Smooth muscle cell (in vitro differentiated cells): ENCODE measurements at regions not wholly inside any gene's neighbourhood (a gene's known extent, or its start where the extent isn't known, plus 50 kb on each side); places are given as distances from the start of the nearest gene placed in this dataset.

Experiments used
- DNase-seq: peaks from one replicate; lab custom pipeline; 2025; ENCODE audit not compliant: unreplicated experiment; lab: John Stamatoyannopoulos, UW
- H2AFZ ChIP-seq: fragments of 200-600 bp; sonication (generic); 2 replicates; pipeline ENCODE4 v1.6.0; 2016; ENCODE audit warnings: antibody characterized with exemption, low read depth, mild to moderate bottlenecking
- H3F3A ChIP-seq: fragments of 200-600 bp; sonication (generic); 2 replicates; pipeline ENCODE4 v1.6.0; 2017; ENCODE audit warnings: antibody characterized with exemption, low read depth
- H3K27ac ChIP-seq: fragments of 200-600 bp; sonication (generic); 2 replicates; pipeline ENCODE4 v1.5.1; 2016; ENCODE audit warnings: low read depth, mild to moderate bottlenecking
- H3K27me3 ChIP-seq: fragments of 200-600 bp; sonication (generic); 2 replicates; pipeline ENCODE4 v1.6.1; 2016; ENCODE audit warnings: low read depth, mild to moderate bottlenecking
- H3K36me3 ChIP-seq: fragments of 200-600 bp; sonication (generic); 2 replicates; pipeline ENCODE4 v1.5.1; 2016; ENCODE audit warnings: low read depth
- H3K4me1 ChIP-seq: fragments of 200-600 bp; sonication (generic); 2 replicates; pipeline ENCODE4 v1.5.1; 2016; ENCODE audit warnings: low read depth
- H3K4me2 ChIP-seq: fragments of 200-600 bp; sonication (generic); 2 replicates; pipeline ENCODE4 v1.6.0; 2016; ENCODE audit warnings: mild to moderate bottlenecking
- H3K4me3 ChIP-seq: fragments of 200-600 bp; sonication (generic); 2 replicates; pipeline ENCODE4 v1.5.1; 2016; ENCODE audit warnings: mild to moderate bottlenecking
- H3K79me2 ChIP-seq: fragments of 200-600 bp; sonication (generic); 2 replicates; pipeline ENCODE4 v1.6.0; 2016; ENCODE audit warnings: low read depth, mild to moderate bottlenecking
- H3K9ac ChIP-seq: fragments of 200-600 bp; sonication (generic); 2 replicates; pipeline ENCODE4 v1.6.0; 2016; ENCODE audit warnings: low read depth
- H3K9me3 ChIP-seq: fragments of 200-600 bp; sonication (generic); replicated peaks from 2 replicates; pipeline ENCODE4 v1.5.1; 2016; ENCODE audit warnings: low read depth
- H4K20me1 ChIP-seq: fragments of 200-600 bp; sonication (generic); 2 replicates; pipeline ENCODE4 v1.6.0; 2016; ENCODE audit warnings: low read depth
- CTCF ChIP-seq: fragments of 200-600 bp; sonication (generic); IDR thresholded peaks from 2 replicates; pipeline ENCODE4 v1.5.1; 2017; ENCODE audit warnings: borderline replicate concordance, mild to moderate bottlenecking, antibody characterized with exemption; ENCODE audit not compliant: insufficient read depth, poor library complexity, severe bottlenecking
- WGBS: methylation state at CpG from one replicate; pipeline ENCODE4 v1.1.7; 2016; ENCODE audit warnings: low lambda C conversion rate; 5-methylcytosine and 5-hydroxymethylcytosine counted together

- Histone ChIP-seq H4K20me1 (no peaks in the 10 kb centered on the region), H3K36me3 (no peaks in the 10 kb centered on the region), H3F3A (no peaks in the 10 kb centered on the region), H3K9me3 (no peaks in the 10 kb centered on the region), H3K4me3 (no peak overlapping the region), H3K79me2 (no peaks in the 10 kb centered on the region), H3K27ac (no peak overlapping the region), H3K9ac (no peak overlapping the region), H3K27me3 (no peaks in the 10 kb centered on the region), H2AFZ (no peak overlapping the region), H3K4me1 (no peaks in the 10 kb centered on the region), H3K4me2 (no peak overlapping the region)
- DNase-seq = no peak
- TF ChIP-seq CTCF = no peak
- 83% methylated on average over 2 of the region's 2 CpGs for WGBS
Measured at GRCh38 chr1:53391296-53391695, 63.4 kb upstream of the LRP8 start.

GRCh38 chr1:53391982-53392381 is 64.1 kb upstream of the LRP8 start:
- no peak overlapping the region for H3K9ac ChIP-seq
- no peaks in the 10 kb centered on the region for H3K36me3 ChIP-seq
- no peaks in the 10 kb centered on the region for H3K79me2 ChIP-seq
- no peak for DNase-seq
- TF ChIP-seq CTCF = no peak
- H4K20me1 ChIP-seq = no peaks in the 10 kb centered on the region
- no peak overlapping the region for H3K27ac ChIP-seq
- no peak overlapping the region for H2AFZ ChIP-seq
- no peak overlapping the region for H3K4me3 ChIP-seq
- H3F3A ChIP-seq = no peaks in the 10 kb centered on the region
- H3K9me3 ChIP-seq = no peaks in the 10 kb centered on the region
- no peaks in the 10 kb centered on the region for H3K4me1 ChIP-seq
- H3K4me2 ChIP-seq = no peak overlapping the region
- no peaks in the 10 kb centered on the region for H3K27me3 ChIP-seq

GRCh38 chr1:53392460-53392859 is 64.6 kb upstream of the LRP8 start:
- Histone ChIP-seq H3K4me3 (no peak overlapping the region), H3K9ac (no peak overlapping the region), H3K27me3 (no peaks in the 10 kb centered on the region), H3K4me2 (no peak overlapping the region), H3K27ac (no peak overlapping the region), H4K20me1 (no peaks in the 10 kb centered on the region), H3K79me2 (no peaks in the 10 kb centered on the region), H3K36me3 (no peaks in the 10 kb centered on the region), H2AFZ (no peak overlapping the region), H3K9me3 (no peaks in the 10 kb centered on the region), H3F3A (no peaks in the 10 kb centered on the region), H3K4me1 (no peaks in the 10 kb centered on the region)
- TF ChIP-seq CTCF = no peak
- no peak for DNase-seq
- 84% methylated on average over 13 of the region's 13 CpGs for WGBS

GRCh38 chr1:53393325-53393792 is 65.5 kb upstream of the LRP8 start:
- Histone ChIP-seq H3K4me2 (no peak overlapping the region), H3K27me3 (no peaks in the 10 kb centered on the region), H3K79me2 (no peaks in the 10 kb centered on the region), H3K9me3 (no peaks in the 10 kb centered on the region), H3K9ac (no peak overlapping the region), H2AFZ (no peak overlapping the region), H3F3A (no peaks in the 10 kb centered on the region), H3K36me3 (no peaks in the 10 kb centered on the region), H3K4me3 (no peak overlapping the region), H3K4me1 (no peaks in the 10 kb centered on the region), H3K27ac (no peak overlapping the region), H4K20me1 (no peaks in the 10 kb centered on the region)
- 19% methylated on average over 10 of the region's 10 CpGs for WGBS
- DNase-seq = peak; percentile 69
- peak; percentile 90 for TF ChIP-seq CTCF
